H1 (cell line): ENCODE measurements at regions not wholly inside any gene's neighbourhood (a gene's known extent, or its start where the extent isn't known, plus 50 kb on each side); places are given as distances from the start of the nearest gene placed in this dataset.

Experiments used
- CTCF ChIA-PET: fragments of 300-600 bp; sonication (Branson Sonifier 250); formaldehyde crosslinking; loops from one replicate; lab custom pipeline; 2021; ENCODE audit not compliant: partially characterized antibody; lab: Charles Lee
- POLR2A ChIA-PET: fragments of 300-600 bp; sonication (Branson Sonifier 250); formaldehyde crosslinking; loops from one replicate; lab custom pipeline; 2021; ENCODE audit warnings: inconsistent platforms; ENCODE audit not compliant: partially characterized antibody; lab: Charles Lee
- DNase-seq, 2 experiments: peaks; one replicate each; pipeline versions ENCODE4 v3.0.0 to v3.0.0-alpha.2; 2010 to 2022; ENCODE audit warnings: low spot score in 2 of 2, low read depth in 1 of 2, mixed read lengths in 1 of 2
- FAIRE-seq: peaks from 2 replicates; lab custom pipeline; 2011; peaks lifted over from hg19 to GRCh38; lab: Jason Lieb, UNC
- H2AFZ ChIP-seq: 2 replicates; pipeline ENCODE4 v1.8.1; 2012; ENCODE audit warnings: low read length, inconsistent platforms
- H2AK5ac ChIP-seq: 2 replicates; pipeline ENCODE4 v1.6.1; 2013; ENCODE audit warnings: low read depth, low read length
- H2BK120ac ChIP-seq: replicated peaks from 2 replicates; pipeline ENCODE3; 2013; ENCODE audit warnings: low read depth, low read length, inconsistent platforms
- H2BK12ac ChIP-seq: 2 replicates; pipeline ENCODE4 v1.6.1; 2013; ENCODE audit warnings: low read depth, low read length
- H2BK15ac ChIP-seq: 2 replicates; pipeline ENCODE4 v1.6.1; 2013; ENCODE audit warnings: low read length
- H2BK20ac ChIP-seq: 2 replicates; pipeline ENCODE4 v1.6.1; 2013; ENCODE audit warnings: low read length
- H2BK5ac ChIP-seq: 2 replicates; pipeline ENCODE4 v1.6.1; 2013; ENCODE audit warnings: low read depth, low read length
- H3K14ac ChIP-seq: 2 replicates; pipeline ENCODE4 v1.6.1; 2013; ENCODE audit warnings: inconsistent platforms; ENCODE audit not compliant: insufficient read length
- H3K18ac ChIP-seq: 2 replicates; pipeline ENCODE4 v1.6.1; 2013; ENCODE audit warnings: low read length; ENCODE audit errors: extremely low read depth
- H3K23ac ChIP-seq: 2 replicates; pipeline ENCODE4 v1.6.1; 2013; ENCODE audit warnings: inconsistent platforms; ENCODE audit not compliant: insufficient read length
- H3K23me2 ChIP-seq: 2 replicates; pipeline ENCODE4 v1.6.1; 2013; ENCODE audit warnings: low read depth, low read length
- H3K27ac ChIP-seq: 2 replicates; pipeline ENCODE4 v1.6.1; 2011; ENCODE audit warnings: low read depth, low read length, inconsistent platforms
- H3K27me3 ChIP-seq, 4 experiments: replicated peaks in 1 of 4; 1 replicate in 1 of 4; 2 replicates in 3 of 4; pipeline versions ENCODE4 v1.6.1 to v1.8.1; 2011 to 2013; ENCODE audit warnings: low read length in 3 of 4, mild to moderate bottlenecking in 3 of 4, inconsistent platforms in 2 of 4, mixed read lengths in 2 of 4, moderate library complexity in 1 of 4; ENCODE audit not compliant: control insufficient read depth in 3 of 4, insufficient read depth in 3 of 4; ENCODE audit errors: extremely low read depth in 1 of 4
- H3K36me3 ChIP-seq, 4 experiments: 2 replicates each; pipeline versions ENCODE4 v1.6.1 to v1.8.1; 2011 to 2013; ENCODE audit warnings: mild to moderate bottlenecking in 4 of 4, low read length in 3 of 4, moderate library complexity in 2 of 4, control low read depth in 1 of 4, inconsistent platforms in 1 of 4; ENCODE audit not compliant: insufficient read depth in 4 of 4, control insufficient read depth in 2 of 4
- H3K4ac ChIP-seq: replicated peaks from 2 replicates; pipeline ENCODE3; 2013; ENCODE audit warnings: low read length, low read depth, mixed read lengths, inconsistent platforms; ENCODE audit not compliant: insufficient read length
- H3K4me1 ChIP-seq, 4 experiments: replicated peaks in 1 of 4; 1 replicate in 1 of 4; 2 replicates in 3 of 4; pipeline versions ENCODE4 v1.6.1 to v1.8.1; 2011 to 2013; ENCODE audit warnings: low read length in 3 of 4, inconsistent platforms in 2 of 4, mixed read lengths in 1 of 4; ENCODE audit not compliant: insufficient read depth in 4 of 4, control insufficient read depth in 3 of 4
- H3K4me2 ChIP-seq, 2 experiments: 2 replicates each; pipeline versions ENCODE4 v1.6.1 to v1.8.1; 2011 to 2013; ENCODE audit warnings: low read depth in 2 of 2, low read length in 2 of 2, control low read depth in 1 of 2, inconsistent platforms in 1 of 2, mild to moderate bottlenecking in 1 of 2; ENCODE audit not compliant: insufficient read depth in 1 of 2
- H3K4me3 ChIP-seq, 4 experiments: fragments of 200-600, 300-600 bp in 1 of 4; sonication (generic), shearing (Covaris generic), sonication (Bioruptor Twin) in 1 of 4; 2 replicates each; pipeline versions ENCODE4 v1.5.1 to v1.8.1; 2011 to 2016; ENCODE audit warnings: low read length in 4 of 4, low read depth in 3 of 4, control low read depth in 2 of 4, inconsistent platforms in 2 of 4, mild to moderate bottlenecking in 2 of 4, mixed read lengths in 1 of 4, moderate library complexity in 1 of 4; ENCODE audit not compliant: insufficient read depth in 2 of 4; ENCODE audit errors: extremely low read depth in 1 of 4
- H3K56ac ChIP-seq: replicated peaks from 2 replicates; pipeline ENCODE3; 2013; ENCODE audit warnings: low read depth, mild to moderate bottlenecking, mixed read lengths, low read length, inconsistent platforms; ENCODE audit not compliant: insufficient read length
- H3K79me1 ChIP-seq: 2 replicates; pipeline ENCODE4 v1.6.1; 2013; ENCODE audit warnings: low read depth, low read length, control low read depth
- H3K79me2 ChIP-seq, 2 experiments: 2 replicates each; pipeline versions ENCODE4 v1.6.1 to v1.8.1; 2012 to 2013; ENCODE audit warnings: low read length in 2 of 2, mild to moderate bottlenecking in 2 of 2, inconsistent platforms in 1 of 2; ENCODE audit not compliant: insufficient read depth in 2 of 2, control insufficient read depth in 1 of 2
- H3K9ac ChIP-seq, 4 experiments: replicated peaks in 1 of 4; 1 replicate in 1 of 4; 2 replicates in 3 of 4; pipeline versions ENCODE4 v1.6.1 to v1.8.1; 2011 to 2013; ENCODE audit warnings: low read depth in 3 of 4, low read length in 3 of 4, control low read depth in 2 of 4, mild to moderate bottlenecking in 2 of 4, moderate library complexity in 2 of 4, inconsistent platforms in 1 of 4; ENCODE audit errors: extremely low read depth in 1 of 4
- H3K9me3 ChIP-seq, 2 experiments: 2 replicates each; pipeline versions ENCODE4 v1.6.1 to v1.8.1; 2012 to 2013; ENCODE audit warnings: mild to moderate bottlenecking in 2 of 2, moderate library complexity in 2 of 2, control low read depth in 1 of 2, inconsistent platforms in 1 of 2, low read depth in 1 of 2, low read length in 1 of 2, mixed read lengths in 1 of 2; ENCODE audit not compliant: insufficient read depth in 2 of 2
- H4K20me1 ChIP-seq, 2 experiments: replicated peaks in 1 of 2; 2 replicates each; pipeline versions ENCODE3 to v1.8.1; 2011 to 2013; ENCODE audit warnings: inconsistent platforms in 2 of 2, low read length in 2 of 2, mild to moderate bottlenecking in 1 of 2; ENCODE audit not compliant: insufficient read depth in 2 of 2, control insufficient read depth in 1 of 2
- H4K5ac ChIP-seq: 2 replicates; pipeline ENCODE4 v1.6.1; 2013; ENCODE audit warnings: low read length, low read depth, mixed read lengths, inconsistent platforms; ENCODE audit not compliant: insufficient read length
- H4K8ac ChIP-seq: 2 replicates; pipeline ENCODE4 v1.8.0; 2013; ENCODE audit warnings: mild to moderate bottlenecking, moderate library complexity, low read length, inconsistent platforms; ENCODE audit not compliant: insufficient read depth; ENCODE audit errors: extremely low read depth
- H4K91ac ChIP-seq: replicated peaks from 2 replicates; pipeline ENCODE3; 2013; ENCODE audit warnings: low read length, mixed read lengths, inconsistent platforms; ENCODE audit not compliant: insufficient read length
- ATF2 ChIP-seq: IDR thresholded peaks from 2 replicates; pipeline ENCODE4 v1.6.1; 2012; ENCODE audit warnings: low read length, inconsistent platforms
- EGR1 ChIP-seq: IDR thresholded peaks from 2 replicates; pipeline ENCODE4 v1.6.1; 2011; ENCODE audit warnings: low read depth, low read length, borderline replicate concordance
- HDAC2 ChIP-seq, 2 experiments: fragments of 300-600 bp in 1 of 2; sonication (generic) in 1 of 2; IDR thresholded peaks; 2 replicates each; pipeline ENCODE4 v1.6.1; 2011 to 2012; ENCODE audit warnings: low read depth in 2 of 2, low read length in 2 of 2, mild to moderate bottlenecking in 2 of 2, moderate library complexity in 2 of 2, borderline replicate concordance in 1 of 2, inconsistent platforms in 1 of 2
- JUN ChIP-seq: IDR thresholded peaks from 2 replicates; pipeline ENCODE4 v1.6.1; 2011; ENCODE audit warnings: low read depth, mild to moderate bottlenecking, improper control_type of control experiment, low read length
- KDM4A ChIP-seq: IDR thresholded peaks from one replicate; pipeline ENCODE4 v1.7.1; 2012; ENCODE audit warnings: low read depth, mild to moderate bottlenecking, moderate library complexity, low read length, inconsistent platforms; ENCODE audit not compliant: severe bottlenecking
- MAFK ChIP-seq: IDR thresholded peaks from 2 replicates; pipeline ENCODE4 v1.6.1; 2012; ENCODE audit warnings: low read depth, mild to moderate bottlenecking, improper control_type of control experiment, low read length
- SP2 ChIP-seq: IDR thresholded peaks from 2 replicates; pipeline ENCODE4 v1.6.1; 2012; ENCODE audit warnings: mild to moderate bottlenecking, low read length, inconsistent platforms
- SUZ12 ChIP-seq: fragments of 200-600 bp; sonication (generic); IDR thresholded peaks from 2 replicates; pipeline ENCODE4 v1.6.1; 2012; ENCODE audit warnings: mild to moderate bottlenecking, inconsistent platforms, low read length, moderate library complexity, mixed read lengths
- TAF1 ChIP-seq: IDR thresholded peaks from 2 replicates; pipeline ENCODE4 v1.6.1; 2011; ENCODE audit warnings: mild to moderate bottlenecking, low read depth, low read length
- TAF7 ChIP-seq: optimal IDR thresholded peaks from 2 replicates; pipeline ENCODE3; 2011; ENCODE audit warnings: low read depth, mild to moderate bottlenecking, inconsistent platforms, low read length, moderate library complexity, borderline replicate concordance
- TBP ChIP-seq: IDR thresholded peaks from 2 replicates; pipeline ENCODE4 v1.6.1; 2011; ENCODE audit warnings: low read depth, low read length, improper control_type of control experiment
- TEAD4 ChIP-seq: IDR thresholded peaks from 2 replicates; pipeline ENCODE4 v1.6.1; 2012; ENCODE audit warnings: low read depth, low read length, inconsistent platforms, mixed read lengths
- USF2 ChIP-seq: IDR thresholded peaks from 2 replicates; pipeline ENCODE4 v1.6.1; 2011; ENCODE audit warnings: low read length, improper control_type of control experiment
- WGBS, 2 experiments: shearing (Covaris generic) in 1 of 2; methylation state at CpG; one replicate each; pipeline versions ENCODE4 v1.1.6 to v1.1.7; 2013 to 2015; ENCODE audit warnings: low lambda C conversion rate in 2 of 2, mixed read lengths in 2 of 2, inconsistent platforms in 1 of 2, low coverage in 1 of 2, missing lambda C conversion rate in 1 of 2; ENCODE audit not compliant: insufficient replicate concordance in 2 of 2, insufficient coverage in 1 of 2, insufficient read length in 1 of 2; ENCODE audit errors: extremely low coverage in 1 of 2, missing lambda C conversion rate in 1 of 2; 5-methylcytosine and 5-hydroxymethylcytosine counted together

GRCh38 chr1:188386161-188386560 lies 1557.4 kb downstream of the PLA2G4A start:
- Histone ChIP-seq H3K36me3 (no peaks in the 10 kb centered on the region), H2BK15ac (no peak overlapping the region), H3K18ac (no peak overlapping the region), H2AK5ac (no peak overlapping the region), H4K20me1 (no peaks in the 10 kb centered on the region), H2BK12ac (no peak overlapping the region), H3K79me2 (no peaks in the 10 kb centered on the region), H2BK20ac (no peak overlapping the region), H4K5ac (no peak overlapping the region), H2AFZ (no peak overlapping the region), H3K4me2 (no peak overlapping the region), H3K23me2 (no peaks in the 10 kb centered on the region), H3K4ac (no peak overlapping the region), H3K27ac (no peak overlapping the region), H4K8ac (no peak overlapping the region), H2BK120ac (no peak overlapping the region), H3K14ac (no peak overlapping the region), H4K91ac (no peak overlapping the region), H3K27me3 (no peaks in the 10 kb centered on the region), H3K9ac (no peak overlapping the region), H3K56ac (no peak overlapping the region)
- ChIA-PET CTCF (no interaction called here), POLR2A (no interaction called here)
- DNase-seq = no peak
- no peak for TF ChIP-seq TAF1
- TF ChIP-seq TAF7 = no peak
- no peak for TF ChIP-seq ATF2
- TF ChIP-seq SUZ12 = no peak
- TF ChIP-seq MAFK = no peak
- TF ChIP-seq USF2 = no peak
- TF ChIP-seq TBP = no peak
- no peak for TF ChIP-seq EGR1
- TF ChIP-seq JUN = no peak
- TF ChIP-seq TEAD4 = no peak
- no peak for TF ChIP-seq SP2
- TF ChIP-seq KDM4A = no peak
- no peak for TF ChIP-seq HDAC2 (IDR thresholded peaks at IDR 0.05; ENCODE audit: borderline replicate concordance in 1 of 2, low read depth in 2 of 2, low read length in 2 of 2)
- TF ChIP-seq, all 59 proteins: peak for 0
- Histone ChIP-seq H3K4me1 (no peaks in the 10 kb centered on the region), H3K9me3 (no peaks in the 10 kb centered on the region), H3K4me3 (no peak overlapping the region), H3K79me1 (no peaks in the 10 kb centered on the region), H3K23ac (no peak overlapping the region), H2BK5ac (no peak overlapping the region)
- no peak for FAIRE-seq
- 93% methylated on average over 5 of the region's 5 CpGs; no CpG with 5 or more reads in 1 of the 2 experiments for WGBS, 2 experiments
